Neuronal stem cell (in vitro differentiated cells): ENCODE measurements at regions not wholly inside any gene's neighbourhood (a gene's known extent, or its start where the extent isn't known, plus 50 kb on each side); places are given as distances from the start of the nearest gene placed in this dataset.

Experiments
- DNase-seq: peaks from one replicate; pipeline ENCODE4 v3.0.0-alpha.2; 2013; ENCODE audit warnings: low spot score
- H2AFZ ChIP-seq: one replicate; pipeline ENCODE4 v1.6.1; 2013; ENCODE audit warnings: mild to moderate bottlenecking, low read length, inconsistent platforms
- H2AK5ac ChIP-seq: 2 replicates; pipeline ENCODE4 v1.6.1; 2013; ENCODE audit warnings: low read depth, mild to moderate bottlenecking, inconsistent platforms, low read length, moderate library complexity, mixed read lengths
- H2BK120ac ChIP-seq: 2 replicates; pipeline ENCODE4 v1.6.1; 2013; ENCODE audit warnings: low read depth, mild to moderate bottlenecking, inconsistent platforms, low read length, moderate library complexity, mixed read lengths
- H2BK12ac ChIP-seq: one replicate; pipeline ENCODE4 v1.6.1; 2013; ENCODE audit warnings: low read length, inconsistent platforms
- H2BK15ac ChIP-seq: 2 replicates; pipeline ENCODE4 v1.6.1; 2013; ENCODE audit warnings: mild to moderate bottlenecking, low read length, inconsistent platforms, mixed read lengths
- H2BK5ac ChIP-seq: one replicate; pipeline ENCODE4 v1.6.1; 2013; ENCODE audit warnings: inconsistent platforms, mild to moderate bottlenecking, low read length, moderate library complexity
- H3K14ac ChIP-seq: one replicate; pipeline ENCODE4 v1.6.1; 2013; ENCODE audit warnings: low read length, inconsistent platforms
- H3K18ac ChIP-seq: 2 replicates; pipeline ENCODE4 v1.6.1; 2013; ENCODE audit warnings: low read length, inconsistent platforms
- H3K23ac ChIP-seq: 2 replicates; pipeline ENCODE4 v1.6.1; 2013; ENCODE audit warnings: low read depth, mild to moderate bottlenecking, mixed read lengths, low read length, inconsistent platforms; ENCODE audit not compliant: poor library complexity
- H3K27ac ChIP-seq: replicated peaks from 3 replicates; pipeline ENCODE4 v1.5.1; 2013; ENCODE audit warnings: low read length, inconsistent platforms
- H3K27me3 ChIP-seq, 3 experiments: 2 replicates each; pipeline ENCODE4 v1.6.1; 2013; ENCODE audit warnings: low read length in 3 of 3, mild to moderate bottlenecking in 2 of 3, inconsistent platforms in 1 of 3, low read depth in 1 of 3, mixed read lengths in 1 of 3, moderate library complexity in 1 of 3; ENCODE audit not compliant: control insufficient read depth in 3 of 3, insufficient read depth in 3 of 3
- H3K36me3 ChIP-seq, 2 donors: replicated peaks in 1 of 2; 2 replicates each; pipeline ENCODE4 v1.6.1; 2013; ENCODE audit warnings: low read length in 2 of 2; ENCODE audit not compliant: control insufficient read depth in 2 of 2, insufficient read depth in 2 of 2
- H3K4ac ChIP-seq: 2 replicates; pipeline ENCODE4 v1.6.1; 2013; ENCODE audit warnings: inconsistent platforms, mild to moderate bottlenecking, low read length, moderate library complexity
- H3K4me1 ChIP-seq, 2 donors: 1 replicate in 1 of 2; 2 replicates in 1 of 2; pipeline ENCODE4 v1.6.1; 2013; ENCODE audit warnings: low read length in 2 of 2, low read depth in 1 of 2; ENCODE audit not compliant: control insufficient read depth in 2 of 2, insufficient read depth in 1 of 2
- H3K4me2 ChIP-seq: one replicate; pipeline ENCODE4 v1.6.1; 2013; ENCODE audit warnings: mild to moderate bottlenecking, low read length, inconsistent platforms; ENCODE audit not compliant: insufficient read depth, poor library complexity, severe bottlenecking
- H3K4me3 ChIP-seq, 2 donors: 2 replicates each; pipeline ENCODE4 v1.5.1; 2013; ENCODE audit warnings: low read length in 2 of 2, mild to moderate bottlenecking in 2 of 2, inconsistent platforms in 1 of 2, moderate library complexity in 1 of 2
- H3K79me1 ChIP-seq: one replicate; pipeline ENCODE4 v1.6.1; 2013; ENCODE audit warnings: low read depth, mild to moderate bottlenecking, inconsistent platforms, low read length, moderate library complexity
- H3K9ac ChIP-seq: one replicate; pipeline ENCODE4 v1.6.1; 2013; ENCODE audit warnings: mild to moderate bottlenecking, low read depth, low read length, inconsistent platforms; ENCODE audit not compliant: poor library complexity
- H3K9me3 ChIP-seq, 2 donors: replicated peaks in 1 of 2; 2 replicates each; pipeline versions ENCODE3 to v1.6.1; 2013; ENCODE audit warnings: low read length in 2 of 2, mild to moderate bottlenecking in 2 of 2, inconsistent platforms in 1 of 2, low read depth in 1 of 2, mixed read lengths in 1 of 2, moderate library complexity in 1 of 2; ENCODE audit not compliant: control insufficient read depth in 2 of 2, insufficient read depth in 1 of 2
- H4K8ac ChIP-seq: one replicate; pipeline ENCODE4 v1.6.1; 2013; ENCODE audit warnings: low read depth, mild to moderate bottlenecking, inconsistent platforms, low read length, moderate library complexity
- H4K91ac ChIP-seq: one replicate; pipeline ENCODE4 v1.6.1; 2013; ENCODE audit warnings: low read length, low read depth, mild to moderate bottlenecking, inconsistent platforms; ENCODE audit not compliant: poor library complexity
- WGBS, 2 donors: extraction: QIAGEN DNeasy Blood & Tissue Kit; methylation state at CpG; one replicate each; pipeline ENCODE4 v1.1.7; 2013; ENCODE audit warnings: missing lambda C conversion rate in 2 of 2, mixed read lengths in 1 of 2; ENCODE audit not compliant: insufficient read length in 2 of 2, insufficient replicate concordance in 1 of 2; ENCODE audit errors: extremely low coverage in 2 of 2; 5-methylcytosine and 5-hydroxymethylcytosine counted together

- no peak overlapping the region for H3K4me2 ChIP-seq
- WGBS, 2 donors, result no CpG with 5 or more reads among the region's 4 CpGs
- no peak overlapping the region for H2BK120ac ChIP-seq
- no peak overlapping the region for H2BK15ac ChIP-seq
- H3K18ac ChIP-seq, result no peak overlapping the region
- H4K91ac ChIP-seq, result no peak overlapping the region
- no peak overlapping the region for H3K9ac ChIP-seq
- no peak for DNase-seq
- peaks cover 14 to 24% of the 10 kb centered on the region in 2 donors for H3K4me1 ChIP-seq
- H4K8ac ChIP-seq, result no peak overlapping the region
- H3K9me3 ChIP-seq, result peaks cover 0 to 3% of the 10 kb centered on the region in 2 donors
- H3K79me1 ChIP-seq, result no peaks in the 10 kb centered on the region
- H3K23ac ChIP-seq, result no peak overlapping the region
- H3K27me3 ChIP-seq, result no peaks in the 10 kb centered on the region
- no peak overlapping the region for H3K4me3 ChIP-seq
- H2AK5ac ChIP-seq, result no peak overlapping the region
- no peak overlapping the region for H3K4ac ChIP-seq
- no peak overlapping the region for H3K27ac ChIP-seq
- no peak overlapping the region for H2BK5ac ChIP-seq
- no peak overlapping the region for H2AFZ ChIP-seq
- H3K14ac ChIP-seq, result no peak overlapping the region
- no peaks in the 10 kb centered on the region for H3K36me3 ChIP-seq
- H2BK12ac ChIP-seq, result no peak overlapping the region
These were observed 222.2 kb downstream of the MYCN start for GRCh38 chr2:16162491-16163040.

GRCh38 chr2:16161768-16162490 lies 221.6 kb downstream of the MYCN start:
- no peak overlapping the region for H3K4me3 ChIP-seq
- no peak for DNase-seq
- H2BK12ac ChIP-seq, result no peak overlapping the region
- H2BK120ac ChIP-seq, result no peak overlapping the region
- no peaks in the 10 kb centered on the region for H3K79me1 ChIP-seq
- no peak overlapping the region for H4K91ac ChIP-seq
- H2AK5ac ChIP-seq, result no peak overlapping the region
- H3K9me3 ChIP-seq, result peaks cover 0 to 3% of the 10 kb centered on the region in 2 donors
- no peak overlapping the region for H3K14ac ChIP-seq
- H3K4me2 ChIP-seq, result no peak overlapping the region
- peaks cover 9 to 17% of the 10 kb centered on the region in 2 donors for H3K4me1 ChIP-seq
- no peak overlapping the region for H3K27ac ChIP-seq
- H3K18ac ChIP-seq, result no peak overlapping the region
- H3K36me3 ChIP-seq, result no peaks in the 10 kb centered on the region
- H2BK5ac ChIP-seq, result no peak overlapping the region
- H3K4ac ChIP-seq, result no peak overlapping the region
- no peak overlapping the region for H2AFZ ChIP-seq
- H4K8ac ChIP-seq, result no peak overlapping the region
- no peak overlapping the region for H2BK15ac ChIP-seq
- no peaks in the 10 kb centered on the region for H3K27me3 ChIP-seq
- WGBS, 2 donors, result 100% methylated on average over 2 of the region's 5 CpGs; no CpG with 5 or more reads in 1 of the 2 donors
- H3K9ac ChIP-seq, result no peak overlapping the region
- H3K23ac ChIP-seq, result no peak overlapping the region

GRCh38 chr2:16161085-16161565 lies 220.8 kb downstream of the MYCN start:
- Histone ChIP-seq H2BK12ac (no peak overlapping the region), H3K9me3 (peaks cover 0 to 3% of the 10 kb centered on the region in 2 donors), H3K27me3 (no peaks in the 10 kb centered on the region), H3K79me1 (no peaks in the 10 kb centered on the region), H3K36me3 (no peaks in the 10 kb centered on the region), H3K4me3 (no peak overlapping the region), H3K4ac (no peak overlapping the region), H4K91ac (no peak overlapping the region), H4K8ac (no peak overlapping the region), H2AFZ (no peak overlapping the region), H2BK5ac (no peak overlapping the region), H3K14ac (no peak overlapping the region), H2BK120ac (no peak overlapping the region), H3K27ac (no peak overlapping the region), H3K18ac (no peak overlapping the region), H3K4me1 (peaks cover 5 to 13% of the 10 kb centered on the region in 2 donors), H3K23ac (no peak overlapping the region), H3K9ac (no peak overlapping the region), H3K4me2 (no peak overlapping the region), H2AK5ac (no peak overlapping the region), H2BK15ac (no peak overlapping the region)
- no peak for DNase-seq
- WGBS, 2 donors, result no CpG with 5 or more reads among the region's 2 CpGs

- Histone ChIP-seq H2BK5ac (no peak overlapping the region), H3K23ac (no peak overlapping the region), H3K4me3 (no peak overlapping the region), H2AK5ac (no peak overlapping the region), H3K18ac (no peak overlapping the region), H3K79me1 (no peaks in the 10 kb centered on the region), H3K4ac (no peak overlapping the region), H4K8ac (no peak overlapping the region), H3K4me2 (no peak overlapping the region), H2AFZ (no peak overlapping the region), H2BK120ac (no peak overlapping the region), H3K14ac (no peak overlapping the region), H2BK12ac (no peak overlapping the region), H3K27ac (no peak overlapping the region), H3K27me3 (no peaks in the 10 kb centered on the region), H4K91ac (no peak overlapping the region), H3K9me3 (peaks cover 0 to 3% of the 10 kb centered on the region in 2 donors), H3K9ac (no peak overlapping the region), H3K4me1 (peaks cover 4 to 6% of the 10 kb centered on the region in 2 donors), H3K36me3 (no peaks in the 10 kb centered on the region), H2BK15ac (no peak overlapping the region)
- WGBS, 2 donors, result no CpG with 5 or more reads among the region's 6 CpGs
- DNase-seq, result no peak
These were observed 220.1 kb downstream of the MYCN start for GRCh38 chr2:16160281-16161084.
